ENCODE measurements at regions not wholly inside any gene's neighbourhood (a gene's known extent, or its start where the extent isn't known, plus 50 kb on each side); places are given as distances from the start of the nearest gene placed in this dataset.

DNA sequence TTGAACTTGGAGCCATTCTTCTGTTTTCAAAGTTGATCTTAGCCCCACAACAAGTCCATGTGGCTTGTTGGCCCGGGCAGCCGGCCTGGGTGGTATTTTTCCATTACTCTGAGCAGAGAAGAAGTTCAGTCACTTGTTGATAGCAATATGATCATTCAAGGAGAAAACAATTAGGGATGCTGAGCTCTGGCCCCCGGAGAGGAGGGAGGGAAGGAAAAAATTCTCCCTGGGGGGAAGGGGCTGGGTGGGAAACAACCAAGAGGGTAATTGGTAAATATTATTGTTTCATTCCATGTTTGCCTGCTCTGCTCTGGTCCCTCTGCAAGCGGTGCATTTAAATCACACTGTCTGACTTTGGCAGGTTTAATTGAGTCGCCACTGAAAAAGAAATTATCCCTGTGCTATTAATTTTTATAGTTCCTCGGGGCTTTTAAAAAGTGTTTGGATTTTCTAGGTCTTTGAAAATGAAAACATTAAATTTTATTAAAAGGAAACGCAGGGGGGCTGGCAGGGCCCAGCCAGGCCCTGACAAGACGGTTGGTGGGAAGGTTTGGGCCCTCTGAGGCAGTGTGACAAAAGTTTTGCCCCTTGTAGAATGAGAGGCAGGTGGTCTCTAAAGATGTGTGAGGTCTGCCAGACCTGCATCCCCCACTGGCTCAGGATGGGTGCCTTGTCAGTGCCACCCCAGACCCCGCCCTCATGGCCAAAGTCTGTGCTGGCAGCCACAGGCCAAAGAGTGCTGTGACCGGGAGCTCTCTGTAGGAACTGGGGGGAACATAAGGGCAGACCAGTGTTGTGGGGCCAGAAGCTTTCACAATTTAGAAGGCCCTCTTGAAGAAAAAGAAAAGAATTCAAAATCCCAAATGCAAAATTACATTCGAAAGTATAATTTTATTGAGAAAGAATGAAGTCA lies 52.5 kb upstream of the SLC14A2 start:
- DNase-seq = no peak
- intact Hi-C loops (cut with DNase I) = no loop called here

DNA sequence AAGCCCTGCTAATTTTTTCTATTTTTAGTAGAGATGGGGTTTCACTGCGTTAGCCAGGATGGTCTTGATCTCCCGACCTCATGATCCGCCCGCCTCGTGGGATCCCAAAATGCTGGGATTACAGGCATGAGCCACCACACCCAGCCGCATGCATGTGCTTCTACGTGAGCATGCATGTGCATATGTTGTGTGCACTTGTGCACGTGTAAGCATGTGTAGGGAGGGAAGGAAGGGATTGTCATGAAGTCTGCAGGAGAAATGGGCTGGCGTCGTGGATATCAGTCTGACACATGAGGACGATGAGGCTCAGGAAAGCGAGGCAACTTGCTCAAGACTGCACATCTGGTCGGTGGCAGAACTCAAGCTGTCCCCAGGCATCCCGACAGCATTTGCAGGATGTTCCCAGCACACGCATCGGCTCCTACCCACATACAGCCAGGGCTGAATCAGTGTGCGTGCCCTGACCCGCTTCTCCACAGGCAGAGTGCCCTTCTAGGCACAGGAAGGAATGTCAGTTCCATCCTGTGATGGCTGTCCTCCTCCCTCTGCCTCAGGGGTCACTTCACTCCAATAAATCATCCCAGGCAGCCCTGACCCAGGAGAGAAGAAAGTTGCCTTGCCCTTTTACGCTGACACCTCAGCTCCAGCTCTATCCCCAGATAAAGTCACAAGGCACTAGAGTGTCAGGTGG lies 49.9 kb upstream of the SLC14A2 start:
- DNase-seq = no peak
- intact Hi-C loops (cut with DNase I) = no loop called here

All from head of caudate nucleus (tissue), 42 donors.